ENCODE measurements at regions not wholly inside any gene's neighbourhood (a gene's known extent, or its start where the extent isn't known, plus 50 kb on each side); places are given as distances from the start of the nearest gene placed in this dataset.

- TF ChIP-seq MEF2B (IDR thresholded peaks at IDR 0.05; ENCODE audit: partially characterized antibody, poor library complexity, severe bottlenecking), result no peak
- TF ChIP-seq DPF2 (IDR thresholded peaks at IDR 0.05), result no peak
- no peak for TF ChIP-seq ETV6 (conservative IDR thresholded peaks at IDR 0.05 in 1 of 2, IDR thresholded peaks at IDR 0.05 in 1 of 2; ENCODE audit: borderline replicate concordance in 1 of 2, low read depth in 1 of 2)
- TF ChIP-seq FOXK2 (IDR thresholded peaks at IDR 0.05), result no peak
Measured at GRCh38 chr4:151540728-151541388, 131.9 kb downstream of the FHIP1A start (continued).

GRCh38 chr4:151541389-151542071 lies 132.6 kb downstream of the FHIP1A start:
- H2AFZ ChIP-seq (ENCODE audit: control insufficient read depth, low read depth, low read length), result no peak overlapping the region
- DNase-seq (ENCODE audit: low read depth, low spot score) (no peak), FAIRE-seq (no peak), ATAC-seq (no peak)
- 2% methylated on average over 6 of the region's 6 CpGs for WGBS (ENCODE audit: insufficient coverage, insufficient replicate concordance, low lambda C conversion rate, missing lambda C conversion rate)
- no TSS peak for BruUV-seq (replicated peaks)
- H3K4me2 ChIP-seq (ENCODE audit: control insufficient read depth, insufficient read depth), result no peak overlapping the region
- no peaks in the 10 kb centered on the region for H3K9me3 ChIP-seq (replicated peaks; ENCODE audit: control insufficient read depth, insufficient read depth, low read length)
- POLR2A ChIA-PET, result no interaction called here
- H3K4me1 ChIP-seq (ENCODE audit: control insufficient read depth, insufficient read depth, low read length), result no peaks in the 10 kb centered on the region
- no peaks in the 10 kb centered on the region; a peak in 2 of 4 replicates for H3K27me3 ChIP-seq (replicated peaks in 1 of 2; ENCODE audit: control insufficient read depth in 2 of 2, insufficient read depth in 2 of 2, low read length in 1 of 2)
- SMC1A ChIA-PET (ENCODE audit: uncharacterized antibody, unreplicated experiment), result interaction anchor here (0.9 to 1.8 kb wide), 2 partner anchors 15 to 21 kb away, joined by 3 to 4 read pairs; no protein-coding TSS in a partner anchor
- no peaks in the 10 kb centered on the region for H3K79me2 ChIP-seq (ENCODE audit: control insufficient read depth, insufficient read depth, low read length)
- no peaks in the 10 kb centered on the region for H3K36me3 ChIP-seq (ENCODE audit: control insufficient read depth in 2 of 2, insufficient read depth in 2 of 2, low read length in 1 of 2)
- no peak overlapping the region for H3K27ac ChIP-seq (ENCODE audit: control insufficient read depth, insufficient read depth)
- intact Hi-C loops (cut with micrococcal nuclease; ENCODE audit: unreplicated experiment), result no loop called here
- RAD21 ChIA-PET (ENCODE audit: unreplicated experiment), result no interaction called here
- no peak overlapping the region for H3K4me3 ChIP-seq
- H4K20me1 ChIP-seq (ENCODE audit: control insufficient read depth, insufficient read depth), result no peaks in the 10 kb centered on the region
- CTCF ChIA-PET, result interaction anchor here (1.6 kb wide), 1 partner anchor 19 kb away, joined by 3 read pairs; no protein-coding TSS in a partner anchor
- no peak overlapping the region for H3K9ac ChIP-seq (ENCODE audit: control insufficient read depth, insufficient read depth, low read length)
- in situ Hi-C loops (cut with MboI), result no loop called here
- TF ChIP-seq SIX5 (IDR thresholded peaks at IDR 0.05; ENCODE audit: low read depth, low read length, severe bottlenecking) (no peak), SREBF1 (IDR thresholded peaks at IDR 0.05; ENCODE audit: low read length) (no peak), HSF1 (IDR thresholded peaks at IDR 0.05; ENCODE audit: low read depth, low read length) (no peak), ZBED1 (IDR thresholded peaks at IDR 0.05; ENCODE audit: borderline replicate concordance) (no peak), EED (IDR thresholded peaks at IDR 0.05; ENCODE audit: low read depth) (no peak), BMI1 (IDR thresholded peaks at IDR 0.05; ENCODE audit: borderline replicate concordance) (no peak), YBX1 (IDR thresholded peaks at IDR 0.05) (no peak), ZNF622 (IDR thresholded peaks at IDR 0.05) (no peak), ZNF687 (IDR thresholded peaks at IDR 0.05) (no peak), ZBTB4 (CRISPR knock-in tag; IDR thresholded peaks at IDR 0.05) (no peak)
